ENCODE measurements at regions not wholly inside any gene's neighbourhood (a gene's known extent, or its start where the extent isn't known, plus 50 kb on each side); places are given as distances from the start of the nearest gene placed in this dataset.

- WGBS, 2 experiments (ENCODE audit: insufficient coverage in 1 of 2, insufficient read length in 1 of 2) = 92 to 94% methylated on average over 4 to 6 of the region's 6 CpGs
- Histone ChIP-seq H3K9me3 (ENCODE audit: control insufficient read depth, low read length) (no peaks in the 10 kb centered on the region), H3K9ac (ENCODE audit: extremely low read depth, low read length, poor library complexity, severe bottlenecking) (no peak overlapping the region), H3K27ac (ENCODE audit: low read depth, low read length) (no peak overlapping the region), H3K36me3 (ENCODE audit: control insufficient read depth, insufficient read depth, low read length) (no peaks in the 10 kb centered on the region), H3K4me1 (ENCODE audit: control insufficient read depth, insufficient read depth, low read length) (no peaks in the 10 kb centered on the region), H3K4me3 (ENCODE audit: low read length) (no peak overlapping the region), H3K27me3 (ENCODE audit: control insufficient read depth, insufficient read depth, low read length, poor library complexity, severe bottlenecking) (no peaks in the 10 kb centered on the region)
- H3K27ac Mint-ChIP-seq = no peak overlapping the region
- H3K36me3 Mint-ChIP-seq (ENCODE audit: low read depth) = peaks cover 3% of the 10 kb centered on the region
- peaks cover 3% of the 10 kb centered on the region for H3K4me1 Mint-ChIP-seq
- DNase-seq = no peak
- peaks cover 8% of the 10 kb centered on the region for H3K9me3 Mint-ChIP-seq
- TF ChIP-seq CTCF (conservative IDR thresholded peaks at IDR 0.05) = no peak
- H3K27me3 Mint-ChIP-seq (ENCODE audit: insufficient read depth) = no peaks in the 10 kb centered on the region
- no peak overlapping the region for H3K4me3 Mint-ChIP-seq
Measured at GRCh38 chr15:93670931-93671330, 560.4 kb upstream of the MCTP2 start.

- H3K4me3 Mint-ChIP-seq = no peak overlapping the region
- Histone ChIP-seq H3K27ac (ENCODE audit: low read depth, low read length) (no peak overlapping the region), H3K27me3 (ENCODE audit: control insufficient read depth, insufficient read depth, low read length, poor library complexity, severe bottlenecking) (no peaks in the 10 kb centered on the region), H3K4me3 (ENCODE audit: low read length) (no peak overlapping the region), H3K36me3 (ENCODE audit: control insufficient read depth, insufficient read depth, low read length) (no peaks in the 10 kb centered on the region), H3K9ac (ENCODE audit: extremely low read depth, low read length, poor library complexity, severe bottlenecking) (no peak overlapping the region), H3K4me1 (ENCODE audit: control insufficient read depth, insufficient read depth, low read length) (no peaks in the 10 kb centered on the region), H3K9me3 (ENCODE audit: control insufficient read depth, low read length) (no peaks in the 10 kb centered on the region)
- peaks cover 3% of the 10 kb centered on the region for H3K4me1 Mint-ChIP-seq
- no peaks in the 10 kb centered on the region for H3K36me3 Mint-ChIP-seq (ENCODE audit: low read depth)
- WGBS, 2 experiments (ENCODE audit: insufficient coverage in 1 of 2, insufficient read length in 1 of 2) = 38 to 64% methylated on average over 3 of the region's 3 CpGs
- no peak overlapping the region for H3K27ac Mint-ChIP-seq
- no peak for TF ChIP-seq CTCF (conservative IDR thresholded peaks at IDR 0.05)
- no peaks in the 10 kb centered on the region for H3K9me3 Mint-ChIP-seq
- DNase-seq = no peak
- H3K27me3 Mint-ChIP-seq (ENCODE audit: insufficient read depth) = no peaks in the 10 kb centered on the region
Measured at GRCh38 chr15:93664213-93664956, 567.0 kb upstream of the MCTP2 start.

GRCh38 chr15:93662162-93662885 is 569.0 kb upstream of the MCTP2 start:
- no peaks in the 10 kb centered on the region for H3K36me3 Mint-ChIP-seq (ENCODE audit: low read depth)
- no peak for DNase-seq
- 82% methylated on average over 1 of the region's 1 CpG; no CpG with 5 or more reads in 1 of the 2 experiments for WGBS, 2 experiments (ENCODE audit: insufficient coverage in 1 of 2, insufficient read length in 1 of 2)
- no peak overlapping the region for H3K9ac ChIP-seq (ENCODE audit: extremely low read depth, low read length, poor library complexity, severe bottlenecking)
- no peaks in the 10 kb centered on the region for H3K27me3 ChIP-seq (ENCODE audit: control insufficient read depth, insufficient read depth, low read length, poor library complexity, severe bottlenecking)
- H3K36me3 ChIP-seq (ENCODE audit: control insufficient read depth, insufficient read depth, low read length) = no peaks in the 10 kb centered on the region
- no peaks in the 10 kb centered on the region for H3K4me1 ChIP-seq (ENCODE audit: control insufficient read depth, insufficient read depth, low read length)
- no peak overlapping the region for H3K4me3 ChIP-seq (ENCODE audit: low read length)
- TF ChIP-seq CTCF (conservative IDR thresholded peaks at IDR 0.05) = no peak
- H3K4me3 Mint-ChIP-seq = no peak overlapping the region
- H3K27ac Mint-ChIP-seq = no peak overlapping the region
- H3K4me1 Mint-ChIP-seq = peaks cover 3% of the 10 kb centered on the region
- no peak overlapping the region for H3K27ac ChIP-seq (ENCODE audit: low read depth, low read length)
- H3K9me3 ChIP-seq (ENCODE audit: control insufficient read depth, low read length) = no peaks in the 10 kb centered on the region
- no peaks in the 10 kb centered on the region for H3K27me3 Mint-ChIP-seq (ENCODE audit: insufficient read depth)
- no peaks in the 10 kb centered on the region for H3K9me3 Mint-ChIP-seq

Data from endodermal cell (in vitro differentiated cells).